ENCODE measurements at regions not wholly inside any gene's neighbourhood (a gene's known extent, or its start where the extent isn't known, plus 50 kb on each side); places are given as distances from the start of the nearest gene placed in this dataset.
"Not testable (repeated sequence)": the region's sequence is repeated elsewhere in the genome, so short reads cannot be mapped to it uniquely, and the experiment has no call there.

DNA sequence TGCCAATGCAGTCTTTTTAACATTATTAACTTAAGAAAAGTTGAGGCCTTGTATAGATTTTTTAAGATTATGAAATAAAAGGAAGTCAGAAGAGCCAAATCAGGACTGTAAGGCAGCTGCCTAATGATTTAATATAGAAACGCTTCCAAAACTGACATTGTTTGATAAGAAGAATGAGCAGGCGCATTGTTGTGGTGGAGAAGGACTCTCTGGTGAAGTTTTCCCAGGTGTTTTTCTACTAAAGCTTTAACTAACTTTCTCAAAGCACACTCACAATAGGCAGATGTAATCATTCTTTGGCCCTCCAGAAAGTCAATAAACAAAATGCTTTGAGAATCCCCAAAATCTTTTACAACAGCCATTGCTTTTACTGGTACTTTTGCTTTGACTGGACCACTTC lies 288.6 kb upstream of the FIGN start:
- no peak for DNase-seq (ENCODE audit: low spot score)

DNA sequence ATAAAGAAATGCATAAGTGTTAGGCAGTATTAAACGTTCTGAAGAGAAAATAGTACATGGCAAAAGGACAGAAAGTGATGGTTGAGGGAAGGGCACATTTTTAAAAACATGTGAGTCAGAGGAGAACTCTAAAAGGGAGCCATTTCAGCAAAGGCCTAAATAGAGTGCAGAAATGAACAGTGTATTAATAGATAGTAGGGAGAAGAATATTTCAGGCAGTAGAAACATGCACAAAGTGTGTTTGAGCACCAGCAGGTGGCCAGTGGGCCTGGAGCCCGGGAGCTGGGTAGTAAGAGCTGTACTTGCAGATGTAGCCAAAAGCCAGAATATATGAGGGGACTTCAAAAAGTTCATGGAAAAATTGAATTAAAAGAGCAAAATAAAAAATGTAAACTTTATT lies 288.1 kb upstream of the FIGN start:
- DNase-seq (ENCODE audit: low spot score): no peak

DNA sequence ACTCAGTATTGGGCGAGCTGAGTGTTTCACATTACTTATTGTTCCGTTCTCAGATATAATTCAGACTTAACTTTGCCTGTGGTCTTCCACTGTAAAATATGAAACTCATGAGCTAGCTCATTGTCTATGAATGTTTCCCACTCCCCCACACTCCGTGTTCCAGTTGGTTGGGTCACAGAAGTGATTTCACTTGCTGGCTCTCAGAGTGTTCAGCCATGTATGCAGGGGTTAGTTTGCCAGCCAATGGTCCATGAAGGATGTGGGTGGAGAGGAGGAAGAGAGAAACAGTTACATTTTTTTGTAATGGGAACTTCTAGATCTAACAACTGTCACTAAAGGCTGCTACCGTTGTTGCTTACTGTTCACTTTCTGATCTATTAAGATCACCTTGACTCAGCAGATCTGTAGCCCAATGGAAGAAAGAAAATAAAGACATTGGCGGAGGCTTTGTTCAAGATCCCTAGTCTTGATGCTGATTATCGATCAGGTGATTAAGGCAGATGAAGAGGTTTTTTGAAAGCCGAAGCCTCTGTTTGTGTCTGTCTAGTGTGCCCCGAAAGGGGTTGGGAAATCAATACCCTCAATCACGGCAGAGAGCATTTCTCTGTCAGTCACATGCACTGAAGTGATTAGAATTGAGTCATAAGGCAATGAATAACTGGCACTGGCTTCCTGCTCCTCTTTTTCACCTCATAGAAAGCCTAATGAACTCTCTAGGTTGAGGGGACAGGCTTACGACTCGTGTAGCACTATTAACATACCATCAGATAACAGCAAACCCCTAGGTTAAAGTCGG lies 279.7 kb upstream of the FIGN start:
- DNase-seq (ENCODE audit: low spot score): no peak

DNA sequence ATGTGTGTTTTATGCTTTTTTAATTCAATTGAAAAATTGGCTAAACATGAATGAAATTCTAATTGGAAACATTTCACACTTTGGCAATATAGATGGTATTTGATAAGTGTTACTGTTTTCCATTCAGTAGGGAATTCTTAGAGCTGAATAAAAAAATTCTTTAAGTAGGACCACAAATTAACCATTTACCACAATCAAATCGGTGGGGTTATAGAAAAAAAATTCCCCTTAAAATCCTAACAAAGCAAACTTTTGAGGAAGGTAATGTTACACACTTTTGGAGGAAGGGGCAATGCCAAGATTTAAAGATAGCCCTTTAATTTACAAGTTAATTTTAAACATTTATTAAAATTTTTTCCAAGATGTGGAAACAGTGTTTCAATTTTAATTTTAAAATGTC lies 279.0 kb upstream of the FIGN start:
- DNase-seq (ENCODE audit: low spot score): no peak

DNA sequence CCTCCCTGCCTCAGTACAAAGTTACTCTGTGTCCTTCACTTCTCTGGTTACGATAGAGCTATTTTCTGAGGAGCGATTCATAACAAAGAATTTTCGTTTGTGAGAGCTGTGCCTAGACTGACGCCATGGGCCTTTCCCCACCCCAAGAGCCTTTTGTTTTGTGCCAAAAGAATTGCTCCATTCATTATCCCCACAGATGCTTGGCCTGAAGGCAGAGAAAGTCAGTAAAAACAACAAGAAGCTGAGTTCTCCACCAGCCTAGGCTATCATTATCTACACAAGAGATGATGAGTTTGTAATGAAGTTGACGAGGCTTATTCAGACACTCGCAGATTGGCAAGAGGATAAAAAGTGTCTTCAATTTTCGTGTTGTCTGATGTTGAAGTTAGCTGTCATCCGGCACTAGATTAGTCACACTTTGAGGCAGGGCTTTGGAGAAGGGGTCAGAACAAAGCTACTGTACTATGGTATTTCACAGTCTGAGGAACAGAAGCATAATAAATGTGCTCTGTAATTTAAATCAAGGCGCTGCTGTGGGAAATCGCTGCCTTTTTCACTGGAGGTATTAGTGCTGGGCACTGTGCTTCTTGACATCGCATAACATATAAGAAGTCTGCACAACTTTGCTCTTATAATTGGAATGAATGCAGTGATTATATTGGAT lies 278.4 kb upstream of the FIGN start:
- no peak for DNase-seq (ENCODE audit: low spot score)

DNA sequence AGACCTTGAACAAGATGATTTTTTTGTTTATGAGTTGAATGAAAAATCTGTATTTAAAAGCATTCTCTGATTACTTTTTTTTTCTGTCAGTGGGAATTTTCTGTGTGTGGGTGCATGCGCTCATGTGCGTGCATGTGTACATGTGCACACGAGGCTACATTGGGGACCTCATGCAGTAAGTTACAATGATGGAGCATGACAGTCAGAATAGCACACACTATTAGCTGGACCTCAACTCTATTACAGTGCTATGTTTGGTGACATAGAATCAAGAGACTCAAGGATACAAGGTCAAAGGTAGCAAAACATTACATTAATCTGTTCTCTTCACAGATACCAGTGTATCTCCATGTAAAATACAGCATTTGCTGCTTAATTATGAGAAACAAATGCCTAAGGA lies 276.8 kb upstream of the FIGN start:
- no peak for DNase-seq (ENCODE audit: low spot score)

DNA sequence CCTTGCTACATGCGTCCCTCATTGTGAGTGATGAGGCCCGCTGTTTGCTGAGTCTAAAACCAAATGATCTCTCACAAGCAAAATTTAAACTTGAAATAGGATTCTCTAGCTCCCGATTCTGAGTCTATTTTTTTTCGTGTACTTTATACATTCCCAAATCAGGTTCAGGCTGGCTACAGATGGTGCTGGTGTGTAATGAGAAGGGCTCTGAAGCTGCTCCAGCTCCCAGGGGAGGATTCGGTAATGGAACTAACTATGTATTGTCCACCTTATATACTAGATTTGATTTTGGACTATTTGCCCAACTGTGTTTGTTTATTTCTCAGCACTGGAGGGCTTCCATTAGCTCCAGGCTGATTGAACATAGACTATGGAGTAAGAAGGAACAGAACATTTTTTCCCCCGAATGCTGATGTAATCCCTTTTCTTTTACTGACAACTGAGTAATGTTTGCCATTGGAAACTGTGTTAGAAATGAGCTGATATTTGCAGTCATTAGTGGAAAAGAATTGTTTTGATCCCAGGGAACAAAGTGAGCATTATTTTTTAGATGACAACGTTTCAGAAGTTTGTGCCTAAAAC lies 274.0 kb upstream of the FIGN start:
- DNase-seq (ENCODE audit: low spot score): no peak

DNA sequence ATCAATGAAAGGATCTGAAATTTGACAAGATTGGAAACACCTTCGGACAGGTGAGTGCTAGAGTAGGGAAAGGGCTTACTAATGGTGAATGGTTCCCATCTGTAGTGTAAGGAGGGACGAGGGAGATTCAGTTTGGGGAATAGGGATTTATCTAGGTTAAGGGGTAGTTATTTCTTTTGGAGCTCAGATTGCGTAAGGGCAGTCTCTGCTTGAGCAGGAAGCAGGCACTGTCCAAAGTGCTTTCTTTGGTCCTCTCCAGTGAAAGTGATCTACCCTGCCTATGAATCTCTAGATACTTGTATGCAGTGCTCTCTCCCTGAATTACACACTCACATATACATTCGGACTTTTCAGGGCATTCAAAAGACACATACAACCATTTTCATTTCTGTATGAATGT lies 272.9 kb upstream of the FIGN start:
- no peak for DNase-seq (ENCODE audit: low spot score)

DNA sequence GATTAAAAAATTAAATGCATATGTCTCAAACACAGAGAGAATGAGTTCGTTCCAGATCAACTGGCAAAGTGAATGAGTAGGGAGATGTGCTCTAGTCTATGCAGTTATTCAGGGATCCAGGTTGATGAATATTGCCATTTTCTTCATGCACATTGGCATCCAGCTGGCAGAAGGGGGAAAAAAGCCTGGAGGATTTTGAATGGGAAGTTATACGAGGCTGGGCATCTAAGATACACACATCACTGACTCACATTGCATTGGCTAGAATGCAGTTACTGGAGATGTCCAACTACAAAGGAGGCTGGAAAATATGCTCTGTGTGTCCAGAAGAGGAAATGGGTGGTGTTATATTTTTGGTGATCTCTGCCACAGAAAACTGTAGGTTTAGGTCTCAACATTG lies 270.9 kb upstream of the FIGN start:
- DNase-seq (ENCODE audit: low spot score): no peak

DNA sequence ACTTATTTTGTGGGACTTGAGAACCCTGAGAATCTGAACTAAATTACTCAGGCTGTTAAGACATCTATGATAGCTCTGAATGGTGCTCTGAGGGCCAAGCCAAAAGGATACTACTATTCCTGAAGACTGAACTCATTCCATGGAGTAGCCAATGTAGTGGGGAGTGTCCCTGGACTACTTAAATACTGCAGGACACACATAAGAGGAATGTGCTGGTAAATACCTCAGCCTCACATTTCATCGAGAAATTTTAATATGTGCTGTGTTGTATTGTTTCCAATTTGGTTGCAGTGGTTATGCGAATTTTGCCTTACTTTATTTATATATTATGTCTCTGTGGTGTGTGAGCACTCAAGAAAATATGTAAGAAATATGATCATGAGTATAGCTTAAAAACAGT lies 264.4 kb upstream of the FIGN start:
- no peak for DNase-seq (ENCODE audit: low spot score)

DNA sequence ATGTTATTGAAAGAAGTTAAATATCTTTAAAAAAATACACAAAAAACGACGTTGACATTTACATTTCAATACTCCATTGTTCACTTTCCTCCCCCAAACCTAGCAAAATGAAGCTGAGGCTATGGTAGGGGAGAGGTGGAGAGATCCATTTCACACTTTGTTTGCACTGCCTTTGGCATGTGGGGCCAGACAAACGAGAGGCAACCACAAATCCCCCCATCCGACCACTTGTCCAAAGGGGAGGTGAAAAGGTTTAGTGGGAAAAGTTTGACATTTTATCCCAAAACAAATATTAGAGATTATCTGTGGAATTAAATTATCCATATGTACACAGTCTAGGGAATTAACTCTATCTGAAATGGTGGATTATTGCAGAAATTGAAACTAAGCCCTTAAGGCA lies 261.7 kb upstream of the FIGN start:
- DNase-seq (ENCODE audit: low spot score): no peak

DNA sequence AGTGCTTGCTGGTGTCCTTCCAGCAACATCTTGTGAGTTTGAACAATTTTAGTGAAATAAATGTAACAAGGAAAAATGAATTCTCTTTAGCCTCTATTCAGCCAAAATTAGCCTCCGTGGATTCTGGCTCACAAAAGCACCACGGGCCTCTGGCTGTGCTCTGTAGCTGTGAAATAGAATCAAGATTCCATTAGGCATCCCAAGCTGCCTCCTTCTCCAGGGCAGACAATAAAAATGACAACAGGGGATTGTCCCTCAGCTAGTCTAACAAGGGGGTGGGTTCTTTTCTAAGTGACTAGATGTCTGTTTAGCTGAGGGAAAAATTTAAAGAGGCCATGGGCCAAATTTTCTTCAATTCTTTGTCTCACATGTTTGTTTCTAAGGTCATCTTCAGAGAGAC lies 254.7 kb upstream of the FIGN start:
- no peak for DNase-seq (ENCODE audit: low spot score)

DNA sequence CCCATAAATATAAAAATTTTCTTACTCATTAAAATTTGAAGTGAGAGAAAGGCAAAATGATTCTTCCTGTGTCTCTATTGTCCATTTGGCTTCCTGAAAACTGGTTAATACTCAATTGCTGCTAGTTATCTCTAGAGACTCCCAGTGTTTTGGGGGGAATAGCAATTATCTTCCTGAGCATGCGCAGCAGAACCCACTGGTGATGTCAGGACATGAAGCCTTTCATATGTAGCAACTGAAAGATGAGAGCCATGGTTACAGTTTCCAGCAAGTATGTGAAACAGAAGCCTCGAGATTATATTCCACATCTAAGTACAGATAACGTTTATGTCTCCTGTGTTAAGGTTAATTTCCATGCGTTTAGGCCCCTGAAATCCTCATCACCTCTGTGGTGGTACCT lies 254.3 kb upstream of the FIGN start:
- no peak for DNase-seq (ENCODE audit: low spot score)

DNA sequence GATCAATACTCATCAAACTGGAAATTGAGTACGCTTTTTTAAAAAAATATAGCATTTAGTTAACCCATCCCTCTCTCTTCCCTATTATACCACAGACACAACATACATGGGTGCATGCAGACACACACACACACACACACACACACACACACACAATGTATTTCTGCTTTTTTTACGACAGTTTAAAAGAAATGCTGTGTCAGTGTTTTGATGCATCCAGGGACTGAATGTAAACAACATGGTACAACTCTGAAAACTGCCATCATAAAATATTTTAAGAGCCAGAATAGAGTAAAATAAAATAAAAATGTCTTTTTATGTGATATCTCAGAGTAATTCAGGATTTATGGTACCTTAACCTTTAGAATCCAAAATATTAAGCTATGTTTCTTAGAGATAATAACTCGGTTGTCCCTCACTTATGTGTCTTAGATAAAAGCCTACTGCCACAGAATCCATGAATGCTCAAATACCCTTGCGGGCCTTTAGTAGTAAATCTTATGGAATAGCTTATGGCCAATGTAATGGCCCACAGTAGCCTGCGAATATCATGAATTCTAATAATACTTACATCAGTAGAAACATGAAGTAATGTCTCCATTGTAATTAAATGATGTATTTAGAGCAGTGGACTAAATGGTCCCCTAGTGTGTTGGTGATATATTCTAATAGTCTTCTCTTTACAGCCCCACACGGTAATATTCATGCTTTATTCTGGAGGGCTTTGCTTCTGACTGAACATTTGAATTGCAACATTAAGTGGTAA lies 251.6 kb upstream of the FIGN start:
- DNase-seq (ENCODE audit: low spot score): no peak

DNA sequence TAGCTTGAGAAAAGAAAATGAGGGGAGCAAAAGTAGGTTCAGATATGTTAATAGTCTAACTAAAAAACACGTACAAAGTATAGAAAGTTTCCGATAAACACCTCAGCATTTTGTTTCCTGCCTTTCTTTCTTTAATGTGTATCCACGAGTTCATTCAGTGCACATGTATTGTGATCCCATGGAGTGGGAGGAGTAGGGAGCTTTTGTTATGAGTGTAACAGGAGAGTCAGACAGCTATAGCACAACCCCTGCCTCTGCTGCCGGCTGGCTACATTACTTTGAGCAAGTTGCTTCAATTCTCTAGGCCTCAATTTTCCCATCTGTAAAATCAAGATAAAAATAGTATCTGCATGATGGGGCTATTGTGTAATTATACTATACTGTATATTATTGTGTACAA lies 249.2 kb upstream of the FIGN start:
- no peak for DNase-seq (ENCODE audit: low spot score)

DNA sequence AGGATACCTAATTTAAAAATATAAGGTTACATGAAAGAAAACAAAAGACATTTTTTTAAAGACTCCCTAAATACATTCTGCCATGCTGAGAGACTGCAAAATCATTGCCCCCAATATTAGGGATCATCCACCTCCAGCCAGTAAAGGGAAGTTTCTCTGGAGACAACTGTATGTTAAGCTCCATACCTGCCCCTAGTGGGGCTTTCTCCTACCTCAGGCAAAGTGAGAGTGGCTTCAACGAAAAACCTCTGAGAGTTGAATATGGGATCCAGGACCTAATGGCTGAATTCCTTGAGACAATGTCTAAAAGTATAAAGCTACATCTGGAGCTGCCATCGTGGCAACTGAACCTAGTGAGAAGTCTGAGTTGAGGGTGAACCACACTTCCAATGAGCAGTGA lies 248.1 kb upstream of the FIGN start:
- no peak for DNase-seq (ENCODE audit: low spot score)

DNA sequence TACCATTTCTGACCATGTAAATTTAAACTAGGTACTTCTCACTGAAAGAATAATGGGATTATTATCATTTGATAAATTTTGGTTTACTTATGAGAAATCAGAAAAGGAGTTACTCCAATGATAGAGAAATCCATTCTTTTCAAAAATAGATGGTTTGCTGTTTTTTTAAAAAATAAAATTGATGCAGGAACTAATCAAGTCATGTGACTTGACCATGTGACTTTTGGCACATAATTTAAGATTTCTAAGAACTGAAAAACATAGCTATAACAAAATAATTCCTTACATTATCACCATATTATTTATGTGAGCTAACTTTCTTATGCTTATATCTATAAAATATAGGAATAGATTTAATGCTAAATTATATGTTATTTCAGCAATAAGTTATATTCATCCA lies 247.1 kb upstream of the FIGN start:
- DNase-seq (ENCODE audit: low spot score): no peak

DNA sequence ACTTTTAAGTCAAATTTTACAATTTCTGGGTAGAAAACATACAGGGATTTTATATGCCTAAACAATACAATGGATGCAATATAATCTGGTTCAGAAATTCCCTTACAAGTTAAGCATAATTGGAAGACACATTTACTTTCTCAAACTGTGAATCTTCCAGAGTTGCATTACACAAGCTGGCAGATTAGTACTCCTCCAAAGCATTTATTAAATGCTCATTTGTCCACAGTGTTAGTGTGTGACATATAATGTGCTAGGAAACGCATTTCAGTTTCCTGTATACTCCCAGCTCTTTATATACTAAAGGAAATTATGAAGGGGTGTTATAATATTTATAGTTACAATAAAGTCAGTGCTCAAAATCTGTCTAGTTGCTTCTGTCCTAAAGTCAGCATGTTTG lies 239.0 kb upstream of the FIGN start:
- DNase-seq (ENCODE audit: low spot score): no peak

DNA sequence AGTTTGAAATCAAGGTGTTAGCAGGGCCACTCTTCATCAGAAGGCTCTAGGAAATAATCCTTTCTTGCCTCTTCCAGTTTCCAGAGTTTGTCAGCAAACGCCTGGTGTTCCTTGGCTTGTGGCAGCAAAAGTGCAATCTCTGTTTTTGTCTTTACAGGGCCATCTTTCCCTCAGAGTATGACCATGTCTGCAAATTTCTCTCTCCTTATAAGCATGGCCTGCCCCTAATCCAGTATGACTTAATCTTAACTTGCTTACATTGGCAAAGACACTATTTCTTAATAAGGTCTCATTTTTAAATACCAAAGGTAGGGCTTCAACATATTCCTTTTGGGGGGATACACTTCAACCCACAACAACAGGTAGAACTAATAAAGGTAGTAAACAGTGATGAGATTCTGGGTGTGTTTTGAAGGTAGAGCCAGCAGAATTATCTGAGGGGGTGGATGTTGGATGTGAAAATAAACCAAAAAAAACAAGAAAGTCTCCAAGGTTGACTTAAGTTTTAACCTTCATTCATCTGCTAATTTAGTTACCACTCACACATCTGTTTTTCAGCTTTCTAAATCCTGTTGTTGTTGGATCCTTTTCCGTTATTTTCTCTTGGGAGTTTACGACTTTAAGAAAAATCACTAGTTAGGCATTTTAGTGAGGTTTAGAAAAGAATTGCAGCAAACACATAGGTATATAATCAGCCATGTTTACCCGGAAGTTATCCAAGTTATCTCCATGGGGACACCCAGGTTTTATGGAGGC lies 234.4 kb upstream of the FIGN start:
- no peak for DNase-seq (ENCODE audit: low spot score)

DNA sequence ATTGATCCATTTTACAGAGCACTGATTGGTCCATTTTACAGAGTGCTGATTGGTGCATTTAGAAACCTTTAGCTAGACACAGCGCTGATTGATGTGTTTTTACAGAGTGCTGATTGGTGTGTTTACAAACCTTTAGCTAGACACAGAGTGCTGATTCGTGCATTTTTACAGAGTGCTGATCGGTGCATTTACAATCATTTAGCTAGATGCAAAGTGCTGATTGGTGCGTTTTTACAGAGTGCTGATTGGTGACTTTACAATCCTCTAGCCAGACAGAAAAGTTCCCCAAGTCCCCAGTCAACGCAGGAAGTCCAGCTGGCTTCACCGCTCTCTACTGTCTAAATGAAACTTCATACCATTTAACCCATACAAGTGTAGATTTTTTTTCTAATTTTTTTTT lies 228.5 kb upstream of the FIGN start:
- DNase-seq (ENCODE audit: low spot score): not testable (repeated sequence)

DNA sequence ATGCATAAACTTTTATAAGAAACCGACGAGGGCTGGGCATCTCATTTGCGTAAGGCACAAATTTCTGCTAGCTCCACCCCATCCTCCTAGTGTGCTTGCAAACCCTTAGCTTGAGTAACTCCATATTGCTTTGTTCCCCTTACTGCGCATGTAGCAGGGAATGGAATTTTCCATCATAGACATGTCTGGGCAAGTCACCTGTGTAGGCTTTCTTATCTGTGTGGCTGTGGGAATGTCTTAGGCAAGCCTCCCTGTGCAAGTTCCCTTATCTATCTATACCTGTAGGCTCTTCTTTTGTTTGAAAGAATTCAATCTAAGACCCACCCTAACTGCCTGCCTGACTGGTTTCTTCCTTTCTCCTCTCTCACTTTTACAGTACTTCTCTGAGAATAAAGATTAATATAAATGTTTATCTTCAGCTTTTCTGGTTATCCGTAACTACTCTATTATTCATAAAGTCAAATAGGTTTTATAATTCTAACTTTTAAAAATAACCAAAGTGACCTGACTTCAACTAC lies 217.6 kb upstream of the FIGN start:
- DNase-seq (ENCODE audit: low spot score): no peak

DNA sequence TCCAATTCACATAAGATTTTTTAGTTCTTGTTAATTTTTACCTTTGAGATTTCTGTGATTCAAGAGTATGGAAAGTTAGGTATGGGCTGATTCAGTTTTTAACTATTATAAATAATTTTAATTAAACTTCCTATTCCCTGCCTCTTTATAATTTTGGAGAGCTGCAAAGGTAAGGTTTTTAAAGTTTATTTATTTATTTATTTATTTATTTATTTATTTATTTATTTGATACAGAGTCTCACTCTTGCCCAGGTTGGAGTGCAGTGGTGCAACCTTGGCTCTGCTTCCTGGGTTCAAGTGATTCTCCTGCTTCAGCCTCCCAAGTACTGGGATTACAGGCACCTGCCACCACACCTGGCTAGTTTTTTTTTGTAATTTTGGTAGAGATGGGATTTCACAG lies 215.5 kb upstream of the FIGN start:
- DNase-seq (ENCODE audit: low spot score): no peak
